H1 (cell line): ENCODE measurements at regions not wholly inside any gene's neighbourhood (a gene's known extent, or its start where the extent isn't known, plus 50 kb on each side); places are given as distances from the start of the nearest gene placed in this dataset.

ENCODE experiments used
- CTCF ChIA-PET: fragments of 300-600 bp; sonication (Branson Sonifier 250); formaldehyde crosslinking; loops from one replicate; lab custom pipeline; 2021; ENCODE audit not compliant: partially characterized antibody; lab: Charles Lee
- POLR2A ChIA-PET: fragments of 300-600 bp; sonication (Branson Sonifier 250); formaldehyde crosslinking; loops from one replicate; lab custom pipeline; 2021; ENCODE audit warnings: inconsistent platforms; ENCODE audit not compliant: partially characterized antibody; lab: Charles Lee
- DNase-seq, 2 experiments: peaks; one replicate each; pipeline versions ENCODE4 v3.0.0 to v3.0.0-alpha.2; 2010 to 2022; ENCODE audit warnings: low spot score in 2 of 2, low read depth in 1 of 2, mixed read lengths in 1 of 2
- FAIRE-seq: peaks from 2 replicates; lab custom pipeline; 2011; peaks lifted over from hg19 to GRCh38; lab: Jason Lieb, UNC
- H2AFZ ChIP-seq: 2 replicates; pipeline ENCODE4 v1.8.1; 2012; ENCODE audit warnings: low read length, inconsistent platforms
- H2AK5ac ChIP-seq: 2 replicates; pipeline ENCODE4 v1.6.1; 2013; ENCODE audit warnings: low read depth, low read length
- H2BK120ac ChIP-seq: replicated peaks from 2 replicates; pipeline ENCODE3; 2013; ENCODE audit warnings: low read depth, low read length, inconsistent platforms
- H2BK12ac ChIP-seq: 2 replicates; pipeline ENCODE4 v1.6.1; 2013; ENCODE audit warnings: low read depth, low read length
- H2BK15ac ChIP-seq: 2 replicates; pipeline ENCODE4 v1.6.1; 2013; ENCODE audit warnings: low read length
- H2BK20ac ChIP-seq: 2 replicates; pipeline ENCODE4 v1.6.1; 2013; ENCODE audit warnings: low read length
- H2BK5ac ChIP-seq: 2 replicates; pipeline ENCODE4 v1.6.1; 2013; ENCODE audit warnings: low read depth, low read length
- H3K14ac ChIP-seq: 2 replicates; pipeline ENCODE4 v1.6.1; 2013; ENCODE audit warnings: inconsistent platforms; ENCODE audit not compliant: insufficient read length
- H3K18ac ChIP-seq: 2 replicates; pipeline ENCODE4 v1.6.1; 2013; ENCODE audit warnings: low read length; ENCODE audit errors: extremely low read depth
- H3K23ac ChIP-seq: 2 replicates; pipeline ENCODE4 v1.6.1; 2013; ENCODE audit warnings: inconsistent platforms; ENCODE audit not compliant: insufficient read length
- H3K23me2 ChIP-seq: 2 replicates; pipeline ENCODE4 v1.6.1; 2013; ENCODE audit warnings: low read depth, low read length
- H3K27ac ChIP-seq: 2 replicates; pipeline ENCODE4 v1.6.1; 2011; ENCODE audit warnings: low read depth, low read length, inconsistent platforms
- H3K27me3 ChIP-seq, 4 experiments: replicated peaks in 1 of 4; 1 replicate in 1 of 4; 2 replicates in 3 of 4; pipeline versions ENCODE4 v1.6.1 to v1.8.1; 2011 to 2013; ENCODE audit warnings: low read length in 3 of 4, mild to moderate bottlenecking in 3 of 4, inconsistent platforms in 2 of 4, mixed read lengths in 2 of 4, moderate library complexity in 1 of 4; ENCODE audit not compliant: control insufficient read depth in 3 of 4, insufficient read depth in 3 of 4; ENCODE audit errors: extremely low read depth in 1 of 4
- H3K36me3 ChIP-seq, 4 experiments: 2 replicates each; pipeline versions ENCODE4 v1.6.1 to v1.8.1; 2011 to 2013; ENCODE audit warnings: mild to moderate bottlenecking in 4 of 4, low read length in 3 of 4, moderate library complexity in 2 of 4, control low read depth in 1 of 4, inconsistent platforms in 1 of 4; ENCODE audit not compliant: insufficient read depth in 4 of 4, control insufficient read depth in 2 of 4
- H3K4ac ChIP-seq: replicated peaks from 2 replicates; pipeline ENCODE3; 2013; ENCODE audit warnings: low read length, low read depth, mixed read lengths, inconsistent platforms; ENCODE audit not compliant: insufficient read length
- H3K4me1 ChIP-seq, 4 experiments: replicated peaks in 1 of 4; 1 replicate in 1 of 4; 2 replicates in 3 of 4; pipeline versions ENCODE4 v1.6.1 to v1.8.1; 2011 to 2013; ENCODE audit warnings: low read length in 3 of 4, inconsistent platforms in 2 of 4, mixed read lengths in 1 of 4; ENCODE audit not compliant: insufficient read depth in 4 of 4, control insufficient read depth in 3 of 4
- H3K4me2 ChIP-seq, 2 experiments: 2 replicates each; pipeline versions ENCODE4 v1.6.1 to v1.8.1; 2011 to 2013; ENCODE audit warnings: low read depth in 2 of 2, low read length in 2 of 2, control low read depth in 1 of 2, inconsistent platforms in 1 of 2, mild to moderate bottlenecking in 1 of 2; ENCODE audit not compliant: insufficient read depth in 1 of 2
- H3K4me3 ChIP-seq, 4 experiments: fragments of 200-600, 300-600 bp in 1 of 4; sonication (generic), shearing (Covaris generic), sonication (Bioruptor Twin) in 1 of 4; 2 replicates each; pipeline versions ENCODE4 v1.5.1 to v1.8.1; 2011 to 2016; ENCODE audit warnings: low read length in 4 of 4, low read depth in 3 of 4, control low read depth in 2 of 4, inconsistent platforms in 2 of 4, mild to moderate bottlenecking in 2 of 4, mixed read lengths in 1 of 4, moderate library complexity in 1 of 4; ENCODE audit not compliant: insufficient read depth in 2 of 4; ENCODE audit errors: extremely low read depth in 1 of 4
- H3K56ac ChIP-seq: replicated peaks from 2 replicates; pipeline ENCODE3; 2013; ENCODE audit warnings: low read depth, mild to moderate bottlenecking, mixed read lengths, low read length, inconsistent platforms; ENCODE audit not compliant: insufficient read length
- H3K79me1 ChIP-seq: 2 replicates; pipeline ENCODE4 v1.6.1; 2013; ENCODE audit warnings: low read depth, low read length, control low read depth
- H3K79me2 ChIP-seq, 2 experiments: 2 replicates each; pipeline versions ENCODE4 v1.6.1 to v1.8.1; 2012 to 2013; ENCODE audit warnings: low read length in 2 of 2, mild to moderate bottlenecking in 2 of 2, inconsistent platforms in 1 of 2; ENCODE audit not compliant: insufficient read depth in 2 of 2, control insufficient read depth in 1 of 2
- H3K9ac ChIP-seq, 4 experiments: replicated peaks in 1 of 4; 1 replicate in 1 of 4; 2 replicates in 3 of 4; pipeline versions ENCODE4 v1.6.1 to v1.8.1; 2011 to 2013; ENCODE audit warnings: low read depth in 3 of 4, low read length in 3 of 4, control low read depth in 2 of 4, mild to moderate bottlenecking in 2 of 4, moderate library complexity in 2 of 4, inconsistent platforms in 1 of 4; ENCODE audit errors: extremely low read depth in 1 of 4
- H3K9me3 ChIP-seq, 2 experiments: 2 replicates each; pipeline versions ENCODE4 v1.6.1 to v1.8.1; 2012 to 2013; ENCODE audit warnings: mild to moderate bottlenecking in 2 of 2, moderate library complexity in 2 of 2, control low read depth in 1 of 2, inconsistent platforms in 1 of 2, low read depth in 1 of 2, low read length in 1 of 2, mixed read lengths in 1 of 2; ENCODE audit not compliant: insufficient read depth in 2 of 2
- H4K20me1 ChIP-seq, 2 experiments: replicated peaks in 1 of 2; 2 replicates each; pipeline versions ENCODE3 to v1.8.1; 2011 to 2013; ENCODE audit warnings: inconsistent platforms in 2 of 2, low read length in 2 of 2, mild to moderate bottlenecking in 1 of 2; ENCODE audit not compliant: insufficient read depth in 2 of 2, control insufficient read depth in 1 of 2
- H4K5ac ChIP-seq: 2 replicates; pipeline ENCODE4 v1.6.1; 2013; ENCODE audit warnings: low read length, low read depth, mixed read lengths, inconsistent platforms; ENCODE audit not compliant: insufficient read length
- H4K8ac ChIP-seq: 2 replicates; pipeline ENCODE4 v1.8.0; 2013; ENCODE audit warnings: mild to moderate bottlenecking, moderate library complexity, low read length, inconsistent platforms; ENCODE audit not compliant: insufficient read depth; ENCODE audit errors: extremely low read depth
- H4K91ac ChIP-seq: replicated peaks from 2 replicates; pipeline ENCODE3; 2013; ENCODE audit warnings: low read length, mixed read lengths, inconsistent platforms; ENCODE audit not compliant: insufficient read length
- GTF2F1 ChIP-seq: IDR thresholded peaks from 2 replicates; pipeline ENCODE4 v1.6.1; 2012; ENCODE audit warnings: low read depth, low read length, improper control_type of control experiment, borderline replicate concordance
- NANOG ChIP-seq: IDR thresholded peaks from 2 replicates; pipeline ENCODE4 v1.6.1; 2011; ENCODE audit warnings: low read length, low read depth, mild to moderate bottlenecking, inconsistent platforms; ENCODE audit not compliant: insufficient read depth, poor library complexity, severe bottlenecking
- WGBS, 2 experiments: shearing (Covaris generic) in 1 of 2; methylation state at CpG; one replicate each; pipeline versions ENCODE4 v1.1.6 to v1.1.7; 2013 to 2015; ENCODE audit warnings: low lambda C conversion rate in 2 of 2, mixed read lengths in 2 of 2, inconsistent platforms in 1 of 2, low coverage in 1 of 2, missing lambda C conversion rate in 1 of 2; ENCODE audit not compliant: insufficient replicate concordance in 2 of 2, insufficient coverage in 1 of 2, insufficient read length in 1 of 2; ENCODE audit errors: extremely low coverage in 1 of 2, missing lambda C conversion rate in 1 of 2; 5-methylcytosine and 5-hydroxymethylcytosine counted together
- TF ChIP-seq, protein P1 (sequence below): IDR thresholded peaks from 2 replicates; pipeline ENCODE4 v1.6.1; 2012; ENCODE audit warnings: low read length, inconsistent platforms

DNA sequence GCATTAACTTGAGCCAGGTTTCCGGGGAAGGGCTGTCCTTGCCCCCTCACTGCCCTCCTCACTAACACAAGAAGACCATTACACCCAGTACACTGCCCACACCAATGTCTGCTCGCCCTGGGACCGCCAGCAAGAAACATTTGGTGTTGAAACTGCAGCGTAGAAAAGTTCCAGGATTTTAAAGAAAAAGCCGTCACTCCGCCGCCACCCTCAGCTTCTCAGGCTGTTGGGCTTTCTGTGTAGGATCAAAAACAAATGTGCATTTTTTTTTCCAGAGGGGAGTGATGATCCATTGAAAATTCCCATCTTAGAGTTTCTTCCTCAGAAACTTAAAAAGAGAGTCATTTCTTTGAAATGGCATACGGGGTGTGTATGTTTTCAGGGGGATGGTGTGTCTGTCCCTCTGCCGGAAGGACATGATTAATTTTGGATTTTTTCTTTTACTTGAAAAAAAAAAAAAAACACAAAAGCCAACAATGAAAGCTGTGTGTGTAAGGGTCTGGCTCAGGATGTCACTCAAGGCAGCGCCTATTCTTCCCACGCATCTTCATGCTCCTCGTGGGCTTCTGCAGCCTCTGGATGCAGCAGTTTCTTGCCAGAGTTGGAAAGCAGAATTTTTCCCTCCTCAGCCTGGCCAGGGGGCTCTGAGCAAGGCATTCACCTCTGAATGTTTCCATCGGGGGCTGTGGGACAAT is 184.9 kb downstream of the GLI2 start:
- CTCF ChIA-PET = interaction anchor here (0.6 to 2.3 kb wide), 8 partner anchors 15 to 401 kb away, joined by 3 to 16 read pairs (median 4); no protein-coding TSS in a partner anchor
- peaks cover 0 to 3% (median 0%) of the 10 kb centered on the region in 4 experiments; a peak in 2 of 7 replicates for H3K4me1 ChIP-seq
- no peak overlapping the region for H3K18ac ChIP-seq
- no peaks in the 10 kb centered on the region for H3K9me3 ChIP-seq
- no peak overlapping the region for H3K4ac ChIP-seq
- H2AFZ ChIP-seq = no peak overlapping the region
- no peak overlapping the region for H3K4me3 ChIP-seq
- no peak overlapping the region for H3K4me2 ChIP-seq
- peaks cover 4 to 9% of the 10 kb centered on the region in 2 experiments; a peak in 3 of 4 replicates for H3K79me2 ChIP-seq
- 89% methylated on average over 13 of the region's 13 CpGs; no CpG with 5 or more reads in 1 of the 2 experiments for WGBS, 2 experiments
- POLR2A ChIA-PET = interaction anchor here (2.2 kb wide), 1 partner anchor 155 kb away, joined by 6 read pairs; no protein-coding TSS in a partner anchor
- no peaks in the 10 kb centered on the region for H3K27me3 ChIP-seq
- peaks cover 15 to 31% of the 10 kb centered on the region in 2 experiments for H4K20me1 ChIP-seq
- H3K23ac ChIP-seq = no peak overlapping the region
- no peak overlapping the region for H2BK12ac ChIP-seq
- no peak overlapping the region for H2BK20ac ChIP-seq
- DNase-seq = no peak
- no peak for FAIRE-seq
- H4K91ac ChIP-seq = no peak overlapping the region
- H2AK5ac ChIP-seq = no peak overlapping the region
- no peak overlapping the region for H2BK15ac ChIP-seq
- H3K36me3 ChIP-seq = peaks cover 0 to 9% (median 4%) of the 10 kb centered on the region in 4 experiments; a peak in 3 of 8 replicates
- H3K9ac ChIP-seq = no peak overlapping the region
- peaks cover 9% of the 10 kb centered on the region for H3K23me2 ChIP-seq
- H3K14ac ChIP-seq = no peak overlapping the region
- no peak overlapping the region for H2BK5ac ChIP-seq
- no peak overlapping the region for H3K27ac ChIP-seq
- H2BK120ac ChIP-seq = no peak overlapping the region
- no peak overlapping the region for H4K8ac ChIP-seq
- peaks cover 27% of the 10 kb centered on the region for H3K79me1 ChIP-seq
- TF ChIP-seq NANOG (no peak), GTF2F1 (no peak)
- TF ChIP-seq, protein P1, sequence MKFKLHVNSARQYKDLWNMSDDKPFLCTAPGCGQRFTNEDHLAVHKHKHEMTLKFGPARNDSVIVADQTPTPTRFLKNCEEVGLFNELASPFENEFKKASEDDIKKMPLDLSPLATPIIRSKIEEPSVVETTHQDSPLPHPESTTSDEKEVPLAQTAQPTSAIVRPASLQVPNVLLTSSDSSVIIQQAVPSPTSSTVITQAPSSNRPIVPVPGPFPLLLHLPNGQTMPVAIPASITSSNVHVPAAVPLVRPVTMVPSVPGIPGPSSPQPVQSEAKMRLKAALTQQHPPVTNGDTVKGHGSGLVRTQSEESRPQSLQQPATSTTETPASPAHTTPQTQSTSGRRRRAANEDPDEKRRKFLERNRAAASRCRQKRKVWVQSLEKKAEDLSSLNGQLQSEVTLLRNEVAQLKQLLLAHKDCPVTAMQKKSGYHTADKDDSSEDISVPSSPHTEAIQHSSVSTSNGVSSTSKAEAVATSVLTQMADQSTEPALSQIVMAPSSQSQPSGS = no peak
- TF ChIP-seq, all 59 proteins: peak for 0
- H4K5ac ChIP-seq = no peak overlapping the region
- H3K56ac ChIP-seq = no peak overlapping the region
